Gastrocnemius medialis (tissue), 4 donors: ENCODE measurements at regions not wholly inside any gene's neighbourhood (a gene's known extent, or its start where the extent isn't known, plus 50 kb on each side); places are given as distances from the start of the nearest gene placed in this dataset.

ENCODE experiments used
- POLR2A ChIP-seq, 2 donors: fragments of 450-650 bp; IDR thresholded peaks; one replicate each; pipeline ENCODE4 v1.6.1; 2017; ENCODE audit warnings: antibody characterized with exemption in 2 of 2, mild to moderate bottlenecking in 2 of 2, moderate library complexity in 2 of 2
- TF ChIP-seq, protein P1 (sequence below), 5 experiments: fragments of 450-650 bp in 3 of 5; fragments of 200-600 bp in 2 of 5; sonication (generic) in 2 of 5; IDR thresholded peaks in 4 of 5; conservative IDR thresholded peaks in 1 of 5; 1 replicate in 4 of 5; 2 replicates in 1 of 5; pipeline ENCODE4 v1.5.1; 2016 to 2019; ENCODE audit warnings: antibody characterized with exemption in 5 of 5, mild to moderate bottlenecking in 3 of 5, moderate library complexity in 3 of 5

DNA sequence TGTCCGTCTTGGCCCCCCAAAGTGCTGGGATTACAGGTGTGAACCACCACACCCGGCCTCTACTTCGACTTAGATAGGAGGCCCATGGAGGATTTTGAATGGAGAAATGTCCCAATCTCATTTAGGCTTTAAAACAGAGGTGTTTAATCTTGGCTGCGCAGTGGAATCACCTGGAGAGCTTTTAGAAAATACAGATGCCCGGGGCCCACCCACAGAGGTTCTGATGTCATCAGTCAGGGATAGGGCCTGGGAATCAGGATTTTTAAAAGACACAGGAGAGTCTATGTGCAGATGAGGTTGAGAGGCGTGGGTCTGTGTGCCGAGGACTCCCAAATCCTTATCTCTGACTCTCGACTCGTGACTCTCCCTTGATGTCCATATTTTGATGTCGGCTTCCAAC is 124.0 kb upstream of the BOD1 start:
- TF ChIP-seq, protein P1, sequence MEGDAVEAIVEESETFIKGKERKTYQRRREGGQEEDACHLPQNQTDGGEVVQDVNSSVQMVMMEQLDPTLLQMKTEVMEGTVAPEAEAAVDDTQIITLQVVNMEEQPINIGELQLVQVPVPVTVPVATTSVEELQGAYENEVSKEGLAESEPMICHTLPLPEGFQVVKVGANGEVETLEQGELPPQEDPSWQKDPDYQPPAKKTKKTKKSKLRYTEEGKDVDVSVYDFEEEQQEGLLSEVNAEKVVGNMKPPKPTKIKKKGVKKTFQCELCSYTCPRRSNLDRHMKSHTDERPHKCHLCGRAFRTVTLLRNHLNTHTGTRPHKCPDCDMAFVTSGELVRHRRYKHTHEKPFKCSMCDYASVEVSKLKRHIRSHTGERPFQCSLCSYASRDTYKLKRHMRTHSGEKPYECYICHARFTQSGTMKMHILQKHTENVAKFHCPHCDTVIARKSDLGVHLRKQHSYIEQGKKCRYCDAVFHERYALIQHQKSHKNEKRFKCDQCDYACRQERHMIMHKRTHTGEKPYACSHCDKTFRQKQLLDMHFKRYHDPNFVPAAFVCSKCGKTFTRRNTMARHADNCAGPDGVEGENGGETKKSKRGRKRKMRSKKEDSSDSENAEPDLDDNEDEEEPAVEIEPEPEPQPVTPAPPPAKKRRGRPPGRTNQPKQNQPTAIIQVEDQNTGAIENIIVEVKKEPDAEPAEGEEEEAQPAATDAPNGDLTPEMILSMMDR (IDR thresholded peaks at IDR 0.05 in 4 of 5, conservative IDR thresholded peaks at IDR 0.05 in 1 of 5) = no peak
- TF ChIP-seq POLR2A (IDR thresholded peaks at IDR 0.05) = no peak
